Breast epithelium (tissue), 3 donors: ENCODE measurements at regions not wholly inside any gene's neighbourhood (a gene's known extent, or its start where the extent isn't known, plus 50 kb on each side); places are given as distances from the start of the nearest gene placed in this dataset.

Source experiments
- POLR2A ChIP-seq: fragments of 450-650 bp; IDR thresholded peaks from one replicate; pipeline ENCODE4 v1.6.1; 2016; ENCODE audit warnings: antibody characterized with exemption, mild to moderate bottlenecking, moderate library complexity
- POLR2AphosphoS5 ChIP-seq, 3 donors: sonication (generic); formaldehyde crosslinking; IDR thresholded peaks; one replicate each; pipeline ENCODE4 v1.6.1; 2017; ENCODE audit warnings: antibody characterized with exemption in 3 of 3
- TF ChIP-seq, protein P1 (sequence below), 3 donors: fragments of 450-650 bp; IDR thresholded peaks; one replicate each; pipeline ENCODE4 v1.5.1; 2016 to 2017; ENCODE audit warnings: antibody characterized with exemption in 3 of 3, mild to moderate bottlenecking in 3 of 3, moderate library complexity in 3 of 3

DNA sequence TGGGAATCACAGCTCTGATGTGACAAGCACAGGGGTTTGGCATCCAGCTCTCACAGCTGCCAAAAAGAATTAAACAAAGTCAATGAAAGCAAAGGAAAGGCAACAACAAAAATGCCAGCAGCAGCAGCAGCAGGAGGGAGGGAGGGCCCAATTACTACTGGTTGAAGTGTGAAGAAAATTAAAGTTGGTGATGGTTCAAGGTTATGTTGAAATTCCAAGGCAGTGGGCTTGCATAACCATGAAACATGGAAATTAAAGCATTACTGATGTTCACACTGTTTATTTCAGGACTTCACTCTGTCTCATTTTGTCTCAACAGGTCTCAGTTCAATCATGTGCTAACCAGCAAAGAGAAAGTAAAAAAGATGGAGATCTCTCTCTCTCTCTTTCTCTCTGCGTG is 220.3 kb upstream of the LYPLAL1 start:
- no peak for TF ChIP-seq POLR2A
- TF ChIP-seq, protein P1, sequence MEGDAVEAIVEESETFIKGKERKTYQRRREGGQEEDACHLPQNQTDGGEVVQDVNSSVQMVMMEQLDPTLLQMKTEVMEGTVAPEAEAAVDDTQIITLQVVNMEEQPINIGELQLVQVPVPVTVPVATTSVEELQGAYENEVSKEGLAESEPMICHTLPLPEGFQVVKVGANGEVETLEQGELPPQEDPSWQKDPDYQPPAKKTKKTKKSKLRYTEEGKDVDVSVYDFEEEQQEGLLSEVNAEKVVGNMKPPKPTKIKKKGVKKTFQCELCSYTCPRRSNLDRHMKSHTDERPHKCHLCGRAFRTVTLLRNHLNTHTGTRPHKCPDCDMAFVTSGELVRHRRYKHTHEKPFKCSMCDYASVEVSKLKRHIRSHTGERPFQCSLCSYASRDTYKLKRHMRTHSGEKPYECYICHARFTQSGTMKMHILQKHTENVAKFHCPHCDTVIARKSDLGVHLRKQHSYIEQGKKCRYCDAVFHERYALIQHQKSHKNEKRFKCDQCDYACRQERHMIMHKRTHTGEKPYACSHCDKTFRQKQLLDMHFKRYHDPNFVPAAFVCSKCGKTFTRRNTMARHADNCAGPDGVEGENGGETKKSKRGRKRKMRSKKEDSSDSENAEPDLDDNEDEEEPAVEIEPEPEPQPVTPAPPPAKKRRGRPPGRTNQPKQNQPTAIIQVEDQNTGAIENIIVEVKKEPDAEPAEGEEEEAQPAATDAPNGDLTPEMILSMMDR (IDR thresholded peaks at IDR 0.05): no peak
- no peak for TF ChIP-seq POLR2AphosphoS5 (IDR thresholded peaks at IDR 0.05)
